H9 (cell line): ENCODE measurements at regions not wholly inside any gene's neighbourhood (a gene's known extent, or its start where the extent isn't known, plus 50 kb on each side); places are given as distances from the start of the nearest gene placed in this dataset.

Experiments used
- DNase-seq: peaks from one replicate; pipeline ENCODE4 v3.0.0-alpha.2; 2017
- H2AFZ ChIP-seq: one replicate; pipeline ENCODE4 v1.6.1; 2013; ENCODE audit warnings: mild to moderate bottlenecking, low read length, control low read depth, moderate library complexity
- H2AK5ac ChIP-seq: 2 replicates; pipeline ENCODE4 v1.6.1; 2013; ENCODE audit warnings: low read length, control low read depth, mixed read lengths; ENCODE audit not compliant: insufficient read length
- H2BK120ac ChIP-seq: one replicate; pipeline ENCODE4 v1.6.1; 2013; ENCODE audit warnings: low read depth, mild to moderate bottlenecking, low read length, control low read depth, inconsistent platforms; ENCODE audit not compliant: poor library complexity, severe bottlenecking
- H2BK12ac ChIP-seq: 2 replicates; pipeline ENCODE4 v1.6.1; 2013; ENCODE audit warnings: low read length, control low read depth, mixed read lengths, low read depth; ENCODE audit not compliant: insufficient read length
- H2BK15ac ChIP-seq: 2 replicates; pipeline ENCODE4 v1.6.1; 2013; ENCODE audit warnings: low read depth, low read length, control low read depth
- H2BK20ac ChIP-seq: one replicate; pipeline ENCODE4 v1.6.1; 2013; ENCODE audit warnings: low read depth, mild to moderate bottlenecking, low read length, control low read depth, inconsistent platforms; ENCODE audit not compliant: poor library complexity, severe bottlenecking
- H2BK5ac ChIP-seq: 2 replicates; pipeline ENCODE4 v1.6.1; 2013; ENCODE audit warnings: low read length, control low read depth, mixed read lengths; ENCODE audit not compliant: insufficient read length
- H3K14ac ChIP-seq: 2 replicates; pipeline ENCODE4 v1.6.1; 2013; ENCODE audit warnings: low read length, control low read depth; ENCODE audit not compliant: insufficient read depth
- H3K18ac ChIP-seq: 2 replicates; pipeline ENCODE4 v1.6.1; 2013; ENCODE audit warnings: low read depth, mild to moderate bottlenecking, mixed read lengths, low read length, control low read depth; ENCODE audit not compliant: insufficient read length
- H3K23ac ChIP-seq: 2 replicates; pipeline ENCODE4 v1.6.1; 2013; ENCODE audit warnings: low read length, control low read depth, mixed read lengths, low read depth; ENCODE audit not compliant: insufficient read length
- H3K23me2 ChIP-seq: 2 replicates; pipeline ENCODE4 v1.6.1; 2013; ENCODE audit warnings: low read depth, mild to moderate bottlenecking, mixed read lengths, low read length, control low read depth; ENCODE audit not compliant: insufficient read length, poor library complexity, severe bottlenecking
- H3K27ac ChIP-seq: 2 replicates; pipeline ENCODE4 v1.5.1; 2013; ENCODE audit warnings: low read length, control low read depth, mixed read lengths, low read depth; ENCODE audit not compliant: insufficient read length
- H3K27me3 ChIP-seq: 2 replicates; pipeline ENCODE4 v1.6.1; 2013; ENCODE audit warnings: low read length, control low read depth, inconsistent platforms; ENCODE audit not compliant: insufficient read depth
- H3K4ac ChIP-seq: 2 replicates; pipeline ENCODE4 v1.6.1; 2013; ENCODE audit warnings: low read depth, mild to moderate bottlenecking, control low read depth, inconsistent platforms, low read length, moderate library complexity
- H3K4me1 ChIP-seq: 2 replicates; pipeline ENCODE4 v1.6.1; 2013; ENCODE audit warnings: low read length, control low read depth, inconsistent platforms; ENCODE audit not compliant: insufficient read depth
- H3K4me2 ChIP-seq: 2 replicates; pipeline ENCODE4 v1.6.1; 2013; ENCODE audit warnings: low read length, control low read depth, mixed read lengths; ENCODE audit not compliant: insufficient read length, insufficient read depth
- H3K56ac ChIP-seq: 2 replicates; pipeline ENCODE4 v1.6.1; 2013; ENCODE audit warnings: low read depth, mild to moderate bottlenecking, mixed read lengths, low read length, control low read depth; ENCODE audit not compliant: insufficient read length
- H3K79me1 ChIP-seq: 2 replicates; pipeline ENCODE4 v1.6.1; 2013; ENCODE audit warnings: low read depth, mild to moderate bottlenecking, moderate library complexity, low read length, control low read depth, inconsistent platforms; ENCODE audit not compliant: insufficient read depth, poor library complexity, severe bottlenecking
- H3K79me2 ChIP-seq: 2 replicates; pipeline ENCODE4 v1.6.1; 2013; ENCODE audit warnings: low read length, control low read depth, inconsistent platforms; ENCODE audit not compliant: insufficient read depth
- H3K9ac ChIP-seq: 2 replicates; pipeline ENCODE4 v1.6.1; 2013; ENCODE audit warnings: low read length, control low read depth, mixed read lengths; ENCODE audit not compliant: insufficient read length; ENCODE audit errors: extremely low read depth
- H3K9me3 ChIP-seq: one replicate; pipeline ENCODE4 v1.6.1; 2013; ENCODE audit warnings: low read depth, low read length, inconsistent platforms; ENCODE audit not compliant: control insufficient read depth
- H3T11ph ChIP-seq: one replicate; pipeline ENCODE4 v1.6.1; 2013; ENCODE audit warnings: mild to moderate bottlenecking, low read length, control low read depth, inconsistent platforms
- H4K20me1 ChIP-seq: one replicate; pipeline ENCODE4 v1.6.1; 2013; ENCODE audit not compliant: control insufficient read depth, insufficient read length, insufficient read depth
- H4K5ac ChIP-seq: 2 replicates; pipeline ENCODE4 v1.6.1; 2013; ENCODE audit warnings: low read depth, mild to moderate bottlenecking, mixed read lengths, low read length, control low read depth; ENCODE audit not compliant: insufficient read length
- H4K8ac ChIP-seq: replicated peaks from 2 replicates; pipeline ENCODE4 v1.6.1; 2013; ENCODE audit warnings: low read length, control low read depth, mixed read lengths, low read depth; ENCODE audit not compliant: insufficient read length
- H4K91ac ChIP-seq: 2 replicates; pipeline ENCODE4 v1.6.1; 2013; ENCODE audit warnings: low read depth, mild to moderate bottlenecking, moderate library complexity, mixed read lengths, low read length, control low read depth; ENCODE audit not compliant: insufficient read length
- H3K27ac Mint-ChIP-seq, 3 experiments: 2 replicates in 2 of 3; 3 replicates in 1 of 3; pipeline ENCODE4 v1.8.0; 2020 to 2021; ENCODE audit warnings: mixed read lengths in 3 of 3, mild to moderate bottlenecking in 1 of 3, moderate library complexity in 1 of 3
- H3K27me3 Mint-ChIP-seq: 2 replicates; pipeline ENCODE4 v1.8.0; 2021; ENCODE audit warnings: low read depth, mild to moderate bottlenecking, moderate library complexity, mixed read lengths
- H3K36me3 Mint-ChIP-seq, 3 experiments: 2 replicates in 2 of 3; 3 replicates in 1 of 3; pipeline ENCODE4 v1.8.0; 2020 to 2021; ENCODE audit warnings: low read depth in 3 of 3, mixed read lengths in 3 of 3; ENCODE audit not compliant: insufficient read depth in 1 of 3
- H3K4me1 Mint-ChIP-seq, 2 experiments: 2 replicates each; pipeline ENCODE4 v1.8.0; 2020; ENCODE audit warnings: mixed read lengths in 2 of 2
- H3K4me3 Mint-ChIP-seq, 2 experiments: 2 replicates in 1 of 2; 3 replicates in 1 of 2; pipeline ENCODE4 v1.8.0; 2020 to 2021; ENCODE audit warnings: mild to moderate bottlenecking in 2 of 2, mixed read lengths in 2 of 2, moderate library complexity in 1 of 2
- H3K9me3 Mint-ChIP-seq, 2 experiments: 2 replicates in 1 of 2; 3 replicates in 1 of 2; pipeline ENCODE4 v1.8.0; 2020; ENCODE audit warnings: mild to moderate bottlenecking in 2 of 2, mixed read lengths in 2 of 2, moderate library complexity in 1 of 2
- WGBS: extraction: QIAGEN DNeasy Blood & Tissue Kit; methylation state at CpG from one replicate; pipeline ENCODE4 v1.1.7; 2013; ENCODE audit warnings: missing lambda C conversion rate, low lambda C conversion rate, mixed read lengths; ENCODE audit not compliant: insufficient read length; ENCODE audit errors: extremely low coverage; 5-methylcytosine and 5-hydroxymethylcytosine counted together
- TF ChIP-seq, protein P1 (sequence below): fragments of 200-600 bp; sonication (generic); conservative IDR thresholded peaks from 3 replicates; pipeline ENCODE4 v1.8.0; 2021; ENCODE audit warnings: antibody characterized with exemption, mild to moderate bottlenecking

DNA sequence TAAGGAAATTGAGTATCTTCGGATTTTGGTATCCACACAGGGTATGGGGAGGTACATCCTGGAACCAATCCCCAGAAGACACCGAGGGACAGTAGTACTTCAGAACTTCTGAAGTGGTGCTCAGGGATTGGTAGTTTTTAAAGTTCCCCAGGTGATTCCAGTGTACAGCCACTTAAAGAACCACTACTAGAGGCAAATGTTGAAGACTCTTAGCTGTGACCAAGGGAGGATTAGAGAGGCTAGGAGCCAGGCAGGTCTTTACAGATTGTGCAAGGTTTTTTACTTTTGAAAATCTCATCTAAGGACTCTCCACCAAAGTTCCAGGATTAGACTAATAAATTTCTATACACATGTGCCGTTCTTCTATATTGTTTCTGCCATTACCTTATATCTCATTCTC, 52.9 kb upstream of the GLS start:
- no peaks in the 10 kb centered on the region for H3K9me3 ChIP-seq
- no peak overlapping the region for H2BK12ac ChIP-seq
- Mint-ChIP-seq H3K4me1 (no peaks in the 10 kb centered on the region), H3K36me3 (no peaks in the 10 kb centered on the region; a peak in 1 of 7 replicates), H3K27me3 (no peaks in the 10 kb centered on the region; the same call in 1 of the 2 replicates), H3K27ac (no peak overlapping the region; a peak in 1 of 7 replicates), H3K4me3 (no peak overlapping the region), H3K9me3 (peaks cover 0 to 5% of the 10 kb centered on the region in 2 experiments; a peak in 1 of 5 replicates)
- H2BK120ac ChIP-seq, result no peak overlapping the region
- no peaks in the 10 kb centered on the region for H3K79me1 ChIP-seq
- no peak overlapping the region for H3T11ph ChIP-seq
- no peak overlapping the region for H2BK15ac ChIP-seq
- no peak overlapping the region for H3K56ac ChIP-seq
- no peaks in the 10 kb centered on the region for H3K4me1 ChIP-seq
- H4K8ac ChIP-seq, result no peak overlapping the region
- no peaks in the 10 kb centered on the region for H4K20me1 ChIP-seq
- no peak overlapping the region for H3K4me2 ChIP-seq
- no peak overlapping the region for H3K14ac ChIP-seq
- no peak overlapping the region for H2AK5ac ChIP-seq
- no peak overlapping the region for H3K18ac ChIP-seq
- TF ChIP-seq, protein P1, sequence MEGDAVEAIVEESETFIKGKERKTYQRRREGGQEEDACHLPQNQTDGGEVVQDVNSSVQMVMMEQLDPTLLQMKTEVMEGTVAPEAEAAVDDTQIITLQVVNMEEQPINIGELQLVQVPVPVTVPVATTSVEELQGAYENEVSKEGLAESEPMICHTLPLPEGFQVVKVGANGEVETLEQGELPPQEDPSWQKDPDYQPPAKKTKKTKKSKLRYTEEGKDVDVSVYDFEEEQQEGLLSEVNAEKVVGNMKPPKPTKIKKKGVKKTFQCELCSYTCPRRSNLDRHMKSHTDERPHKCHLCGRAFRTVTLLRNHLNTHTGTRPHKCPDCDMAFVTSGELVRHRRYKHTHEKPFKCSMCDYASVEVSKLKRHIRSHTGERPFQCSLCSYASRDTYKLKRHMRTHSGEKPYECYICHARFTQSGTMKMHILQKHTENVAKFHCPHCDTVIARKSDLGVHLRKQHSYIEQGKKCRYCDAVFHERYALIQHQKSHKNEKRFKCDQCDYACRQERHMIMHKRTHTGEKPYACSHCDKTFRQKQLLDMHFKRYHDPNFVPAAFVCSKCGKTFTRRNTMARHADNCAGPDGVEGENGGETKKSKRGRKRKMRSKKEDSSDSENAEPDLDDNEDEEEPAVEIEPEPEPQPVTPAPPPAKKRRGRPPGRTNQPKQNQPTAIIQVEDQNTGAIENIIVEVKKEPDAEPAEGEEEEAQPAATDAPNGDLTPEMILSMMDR, result no peak
- H2BK20ac ChIP-seq, result no peak overlapping the region
- H3K27me3 ChIP-seq, result no peaks in the 10 kb centered on the region
- no peak overlapping the region for H3K4ac ChIP-seq
- no peak overlapping the region for H3K9ac ChIP-seq
- H4K5ac ChIP-seq, result no peak overlapping the region
- no peak overlapping the region for H4K91ac ChIP-seq
- no CpG with 5 or more reads among the region's 3 CpGs for WGBS
- H3K23me2 ChIP-seq, result no peaks in the 10 kb centered on the region
- no peaks in the 10 kb centered on the region for H3K79me2 ChIP-seq
- H3K27ac ChIP-seq, result no peak overlapping the region
- H3K23ac ChIP-seq, result no peak overlapping the region
- no peak overlapping the region for H2BK5ac ChIP-seq
- no peak for DNase-seq
- no peak overlapping the region for H2AFZ ChIP-seq
